Prostate gland (tissue), 2 donors: ENCODE measurements at regions not wholly inside any gene's neighbourhood (a gene's known extent, or its start where the extent isn't known, plus 50 kb on each side); places are given as distances from the start of the nearest gene placed in this dataset.

ENCODE experiments used
- DNase-seq: peaks from one replicate; pipeline ENCODE4 v3.0.0-alpha.2; 2019; ENCODE audit warnings: low spot score
- H3K27ac ChIP-seq, 2 donors: fragments of 200-600 bp; sonication (generic); 2 replicates each; pipeline ENCODE4 v1.5.1; 2017 to 2019
- H3K27me3 ChIP-seq: fragments of 200-600 bp; sonication (generic); replicated peaks from 2 replicates; pipeline ENCODE4 v1.5.1; 2019; ENCODE audit not compliant: insufficient read depth
- H3K36me3 ChIP-seq, 2 donors: fragments of 200-600 bp; sonication (generic); 1 replicate in 1 of 2; 2 replicates in 1 of 2; pipeline versions ENCODE4 v1.5.1 to v1.8.1; 2017 to 2019
- H3K4me1 ChIP-seq: fragments of 200-600 bp; sonication (generic); replicated peaks from 2 replicates; pipeline ENCODE4 v1.5.1; 2019
- H3K4me3 ChIP-seq, 2 donors: fragments of 200-600 bp; sonication (generic); 2 replicates each; pipeline ENCODE4 v1.5.1; 2017 to 2019
- H3K9me3 ChIP-seq: fragments of 200-600 bp; sonication (generic); 2 replicates; pipeline ENCODE4 v1.5.1; 2017
- POLR2A ChIP-seq: fragments of 450-650 bp; IDR thresholded peaks from one replicate; pipeline ENCODE4 v1.6.1; 2016; ENCODE audit warnings: antibody characterized with exemption, mild to moderate bottlenecking
- POLR2AphosphoS5 ChIP-seq: sonication (generic); formaldehyde crosslinking; IDR thresholded peaks from one replicate; pipeline ENCODE4 v1.6.1; 2017; ENCODE audit warnings: antibody characterized with exemption
- WGBS: methylation state at CpG from one replicate; pipeline ENCODE4 v1.1.5; 2018; 5-methylcytosine and 5-hydroxymethylcytosine counted together
- intact Hi-C: fragments of 100-400 bp; cut with DNase I; formaldehyde crosslinking; loops from one replicate; pipeline ENCODE4 v1.14.2; 2022
- TF ChIP-seq, protein P1 (sequence below), 4 experiments: fragments of 200-600 bp in 2 of 4; fragments of 450-650 bp in 2 of 4; sonication (generic) in 2 of 4; IDR thresholded peaks; 1 replicate in 3 of 4; 2 replicates in 1 of 4; pipeline ENCODE4 v1.5.1; 2016 to 2019; ENCODE audit warnings: antibody characterized with exemption in 4 of 4, mild to moderate bottlenecking in 2 of 4, moderate library complexity in 2 of 4

DNA sequence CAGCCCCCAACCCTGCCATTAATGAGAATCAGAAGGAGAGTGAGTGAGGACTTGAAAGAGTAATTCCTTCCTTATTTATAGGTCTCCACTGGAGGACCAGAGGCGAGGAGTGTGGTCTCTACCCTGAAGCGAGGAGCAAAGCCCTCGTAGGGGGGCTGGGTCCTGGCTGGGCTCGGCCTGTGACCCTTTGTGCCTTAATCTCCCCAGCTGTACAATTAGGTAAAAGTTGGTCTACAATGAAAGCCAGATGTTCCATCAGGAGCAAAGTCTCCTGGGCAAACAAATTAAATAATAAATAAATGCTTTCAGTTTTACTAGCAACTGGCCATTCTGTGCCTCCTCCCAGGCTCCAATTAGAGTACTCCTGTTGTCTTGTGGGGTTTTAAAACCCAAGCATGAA is 523.5 kb upstream of the SALL1 start:
- no peaks in the 10 kb centered on the region for H3K36me3 ChIP-seq
- H3K4me3 ChIP-seq = no peak overlapping the region
- intact Hi-C loops = no loop called here
- 79% methylated on average over 4 of the region's 4 CpGs for WGBS
- no peak for TF ChIP-seq POLR2A
- TF ChIP-seq POLR2AphosphoS5 = no peak
- TF ChIP-seq, protein P1, sequence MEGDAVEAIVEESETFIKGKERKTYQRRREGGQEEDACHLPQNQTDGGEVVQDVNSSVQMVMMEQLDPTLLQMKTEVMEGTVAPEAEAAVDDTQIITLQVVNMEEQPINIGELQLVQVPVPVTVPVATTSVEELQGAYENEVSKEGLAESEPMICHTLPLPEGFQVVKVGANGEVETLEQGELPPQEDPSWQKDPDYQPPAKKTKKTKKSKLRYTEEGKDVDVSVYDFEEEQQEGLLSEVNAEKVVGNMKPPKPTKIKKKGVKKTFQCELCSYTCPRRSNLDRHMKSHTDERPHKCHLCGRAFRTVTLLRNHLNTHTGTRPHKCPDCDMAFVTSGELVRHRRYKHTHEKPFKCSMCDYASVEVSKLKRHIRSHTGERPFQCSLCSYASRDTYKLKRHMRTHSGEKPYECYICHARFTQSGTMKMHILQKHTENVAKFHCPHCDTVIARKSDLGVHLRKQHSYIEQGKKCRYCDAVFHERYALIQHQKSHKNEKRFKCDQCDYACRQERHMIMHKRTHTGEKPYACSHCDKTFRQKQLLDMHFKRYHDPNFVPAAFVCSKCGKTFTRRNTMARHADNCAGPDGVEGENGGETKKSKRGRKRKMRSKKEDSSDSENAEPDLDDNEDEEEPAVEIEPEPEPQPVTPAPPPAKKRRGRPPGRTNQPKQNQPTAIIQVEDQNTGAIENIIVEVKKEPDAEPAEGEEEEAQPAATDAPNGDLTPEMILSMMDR (IDR thresholded peaks at IDR 0.05) = no peak
- H3K27me3 ChIP-seq = no peaks in the 10 kb centered on the region
- no peak for DNase-seq
- no peaks in the 10 kb centered on the region for H3K4me1 ChIP-seq
- H3K9me3 ChIP-seq = no peaks in the 10 kb centered on the region
- no peak overlapping the region for H3K27ac ChIP-seq

DNA sequence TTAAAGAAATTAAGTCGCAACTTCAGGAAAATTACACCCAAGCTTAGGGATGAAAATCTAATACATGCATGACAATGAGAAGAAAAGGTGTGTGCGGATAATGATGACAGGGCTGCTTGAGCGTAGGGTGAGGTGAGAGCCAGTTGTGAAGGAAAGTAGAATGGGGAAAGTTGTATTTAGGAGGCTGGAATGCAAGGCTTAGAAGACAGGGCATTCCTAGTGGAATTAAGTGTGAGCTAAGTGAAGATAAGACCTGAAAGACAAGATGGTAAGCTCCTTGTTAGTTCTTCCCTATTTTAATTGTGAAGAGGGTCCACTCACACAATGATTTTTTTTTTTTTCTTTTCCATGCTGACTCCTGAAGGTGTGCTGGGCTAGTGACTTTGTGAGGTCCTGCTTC is 519.5 kb upstream of the SALL1 start:
- Histone ChIP-seq H3K27ac (no peak overlapping the region), H3K27me3 (peaks cover 2% of the 10 kb centered on the region), H3K36me3 (no peaks in the 10 kb centered on the region), H3K9me3 (no peaks in the 10 kb centered on the region), H3K4me1 (no peaks in the 10 kb centered on the region), H3K4me3 (no peak overlapping the region)
- intact Hi-C loops = no loop called here
- WGBS = 96% methylated on average over 3 of the region's 3 CpGs
- no peak for DNase-seq
- TF ChIP-seq, protein P1 (IDR thresholded peaks at IDR 0.05) = no peak
- TF ChIP-seq POLR2AphosphoS5 (no peak), POLR2A (no peak)

DNA sequence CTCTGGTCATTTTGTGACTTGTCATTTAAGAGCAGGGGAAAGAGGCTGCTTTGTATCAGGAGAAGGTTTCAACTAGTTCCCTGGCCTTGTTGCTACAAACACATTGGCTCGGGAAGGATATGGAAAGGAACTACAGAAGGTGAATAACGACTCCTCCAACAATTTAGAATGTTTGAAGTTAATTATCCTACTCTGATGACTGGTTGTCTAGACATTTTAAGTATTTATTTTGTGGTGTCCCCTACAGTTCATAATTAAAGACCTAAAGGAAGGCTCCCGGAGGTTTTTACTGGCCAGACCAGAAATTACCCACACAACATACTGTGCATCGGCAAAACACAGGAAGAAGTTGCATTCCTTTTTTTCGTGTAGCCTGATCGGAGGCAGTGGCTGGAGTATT is 515.8 kb upstream of the SALL1 start:
- peaks cover 2% of the 10 kb centered on the region for H3K27me3 ChIP-seq
- no peak for DNase-seq
- intact Hi-C loops = no loop called here
- WGBS = 54% methylated on average over 6 of the region's 6 CpGs
- H3K4me3 ChIP-seq = no peak overlapping the region
- no peaks in the 10 kb centered on the region for H3K9me3 ChIP-seq
- no peak overlapping the region for H3K27ac ChIP-seq
- H3K36me3 ChIP-seq = no peaks in the 10 kb centered on the region
- no peaks in the 10 kb centered on the region for H3K4me1 ChIP-seq
- no peak for TF ChIP-seq POLR2A
- TF ChIP-seq, protein P1 (IDR thresholded peaks at IDR 0.05) = no peak

DNA sequence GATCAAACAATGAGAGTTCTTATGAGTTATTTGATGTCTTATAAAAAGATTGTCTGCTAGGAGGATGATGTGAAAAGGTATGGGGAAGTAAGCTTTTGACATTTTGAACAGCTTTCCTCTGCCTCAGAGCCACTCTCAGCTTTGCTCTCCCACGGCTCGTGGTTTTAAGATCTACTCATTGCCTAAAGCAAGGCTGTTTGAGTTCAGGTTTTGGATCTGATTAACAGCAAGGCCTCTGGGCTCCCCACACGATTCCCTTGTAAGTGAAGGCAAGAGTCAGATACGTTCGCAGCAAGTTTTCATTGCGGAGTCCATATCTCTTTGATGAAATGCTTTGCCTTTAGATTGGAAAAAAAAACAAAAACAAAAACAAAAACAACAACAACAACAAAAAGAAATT is 515.0 kb upstream of the SALL1 start:
- no peak for TF ChIP-seq POLR2AphosphoS5
- TF ChIP-seq, protein P1 (IDR thresholded peaks at IDR 0.05) = no peak
- TF ChIP-seq POLR2A = no peak
- 82% methylated on average over 6 of the region's 6 CpGs for WGBS
- Histone ChIP-seq H3K36me3 (no peaks in the 10 kb centered on the region), H3K4me3 (no peak overlapping the region), H3K9me3 (no peaks in the 10 kb centered on the region), H3K27ac (no peak overlapping the region), H3K27me3 (peaks cover 2% of the 10 kb centered on the region), H3K4me1 (no peaks in the 10 kb centered on the region)
- intact Hi-C loops = no loop called here
- DNase-seq = no peak

DNA sequence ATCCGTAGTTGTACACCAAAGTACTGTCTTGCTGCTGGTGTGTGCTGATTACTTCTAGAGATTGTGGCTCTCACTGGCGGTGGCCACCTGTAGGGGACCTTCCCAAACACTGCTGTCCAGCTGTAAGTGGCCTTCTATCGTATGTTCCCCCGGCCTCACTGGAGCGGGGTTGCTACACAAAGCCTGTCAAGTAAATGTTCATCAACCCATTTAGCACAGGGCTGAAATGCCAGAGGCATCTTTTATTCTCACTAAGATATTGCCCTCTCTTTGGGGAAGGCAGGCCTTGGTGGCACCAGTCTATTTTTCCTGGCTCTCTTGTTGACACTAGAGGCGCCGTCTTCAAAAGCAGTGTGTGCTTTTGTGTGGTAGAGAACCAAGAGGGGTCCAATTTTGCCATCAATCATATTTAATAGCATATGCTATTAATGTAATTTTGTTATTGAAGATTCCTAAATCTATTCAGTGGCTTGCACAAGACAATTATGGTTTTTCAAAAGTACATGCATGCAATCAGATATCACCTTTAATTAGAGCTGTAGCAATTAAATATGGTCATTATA is 514.4 kb upstream of the SALL1 start:
- intact Hi-C loops = no loop called here
- no peak for DNase-seq
- no peaks in the 10 kb centered on the region for H3K36me3 ChIP-seq
- H3K4me3 ChIP-seq = no peak overlapping the region
- TF ChIP-seq POLR2AphosphoS5 = no peak
- H3K9me3 ChIP-seq = no peaks in the 10 kb centered on the region
- no peaks in the 10 kb centered on the region for H3K4me1 ChIP-seq
- H3K27me3 ChIP-seq = peaks cover 2% of the 10 kb centered on the region
- WGBS = 95% methylated on average over 7 of the region's 7 CpGs
- H3K27ac ChIP-seq = no peak overlapping the region
